NCI-H187 (cell line): ENCODE measurements at regions not wholly inside any gene's neighbourhood (a gene's known extent, or its start where the extent isn't known, plus 50 kb on each side); places are given as distances from the start of the nearest gene placed in this dataset.
"Not testable (repeated sequence)": the region's sequence is repeated elsewhere in the genome, so short reads cannot be mapped to it uniquely, and the experiment has no call there.

Source experiments
- DNase-seq, 2 experiments: peaks; one replicate each; lab custom pipeline; 2025; lab: John Stamatoyannopoulos, UW

- DNase-seq, result no peak
These were observed 222.9 kb downstream of the DSC3 start for GRCh38 chr18:30819619-30820018.

GRCh38 chr18:30814446-30814845 lies 228.1 kb downstream of the DSC3 start:
- DNase-seq, result no peak

- no peak for DNase-seq
These were observed 231.0 kb downstream of the DSC3 start for GRCh38 chr18:30811580-30811979.

- no peak for DNase-seq
These were observed 232.0 kb downstream of the DSC3 start for GRCh38 chr18:30810580-30810979.

- DNase-seq, result no peak
These were observed 235.7 kb downstream of the DSC3 start for GRCh38 chr18:30806823-30807222.

GRCh38 chr18:30800800-30801199 lies 241.7 kb downstream of the DSC3 start:
- no peak for DNase-seq

GRCh38 chr18:30792051-30792450 lies 250.5 kb downstream of the DSC3 start:
- no peak for DNase-seq

- DNase-seq, result not testable (repeated sequence)
These were observed 254.0 kb downstream of the DSC3 start for GRCh38 chr18:30788411-30788991.

- no peak for DNase-seq
These were observed 255.1 kb downstream of the DSC3 start for GRCh38 chr18:30787410-30787809.

- no peak for DNase-seq
These were observed 260.9 kb downstream of the DSC3 start for GRCh38 chr18:30781601-30782000.

GRCh38 chr18:30775629-30776028 lies 266.9 kb downstream of the DSC3 start:
- DNase-seq, result no peak

- not testable (repeated sequence) for DNase-seq
These were observed 270.4 kb downstream of the DSC3 start for GRCh38 chr18:30772170-30772569.

- DNase-seq, result no peak
These were observed 276.5 kb downstream of the DSC3 start for GRCh38 chr18:30766053-30766452.

- DNase-seq, result no peak
These were observed 277.3 kb downstream of the DSC3 start for GRCh38 chr18:30765247-30765646.

- DNase-seq, result no peak
These were observed 278.6 kb downstream of the DSC3 start for GRCh38 chr18:30763902-30764350.

GRCh38 chr18:30754846-30755245 lies 287.7 kb downstream of the DSC3 start:
- no peak for DNase-seq

GRCh38 chr18:30748541-30748940 lies 294.0 kb downstream of the DSC3 start:
- no peak for DNase-seq

- DNase-seq, result no peak
These were observed 296.3 kb downstream of the DSC3 start for GRCh38 chr18:30746224-30746623.

GRCh38 chr18:30743033-30743432 lies 299.5 kb downstream of the DSC3 start:
- no peak for DNase-seq

GRCh38 chr18:30730915-30731314 lies 311.6 kb downstream of the DSC3 start:
- DNase-seq, result peak in 1 of 2 experiments; percentile 32

- DNase-seq, result no peak
These were observed 314.7 kb downstream of the DSC3 start for GRCh38 chr18:30727849-30728248.

GRCh38 chr18:30713299-30713698 lies 329.2 kb downstream of the DSC3 start:
- DNase-seq, result no peak

- no peak for DNase-seq
These were observed 330.2 kb downstream of the DSC3 start for GRCh38 chr18:30712383-30712782.

GRCh38 chr18:30709595-30709994 lies 332.9 kb downstream of the DSC3 start:
- no peak for DNase-seq
